CD4-positive, alpha-beta T cell treated with Interleukin-6 for 4 hours (primary cell): ENCODE measurements at regions not wholly inside any gene's neighbourhood (a gene's known extent, or its start where the extent isn't known, plus 50 kb on each side); places are given as distances from the start of the nearest gene placed in this dataset.
"Not testable (repeated sequence)": the region's sequence is repeated elsewhere in the genome, so short reads cannot be mapped to it uniquely, and the experiment has no call there.

Experiments used
- DNase-seq: peaks from one replicate; pipeline ENCODE4 v3.0.0-alpha.2; 2020; ENCODE audit warnings: mixed read lengths

GRCh38 chr5:147084702-147085101, 150.1 kb upstream of the STK32A start:
- no peak for DNase-seq

- DNase-seq = no peak
Measured at GRCh38 chr5:147085409-147085808, 149.4 kb upstream of the STK32A start.

GRCh38 chr5:147092044-147092443, 142.8 kb upstream of the STK32A start:
- no peak for DNase-seq

- DNase-seq = no peak
Measured at GRCh38 chr5:147093138-147093537, 141.7 kb upstream of the STK32A start.

GRCh38 chr5:147095740-147096139, 139.1 kb upstream of the STK32A start:
- no peak for DNase-seq

GRCh38 chr5:147098233-147098790, 136.5 kb upstream of the STK32A start:
- DNase-seq = no peak

GRCh38 chr5:147101659-147102369, 133.0 kb upstream of the STK32A start:
- no peak for DNase-seq

- DNase-seq = no peak
Measured at GRCh38 chr5:147112899-147113298, 121.9 kb upstream of the STK32A start.

- DNase-seq = no peak
Measured at GRCh38 chr5:147113967-147114366, 120.9 kb upstream of the STK32A start.

GRCh38 chr5:147139759-147140158, 95.1 kb upstream of the STK32A start:
- not testable (repeated sequence) for DNase-seq

- no peak for DNase-seq
Measured at GRCh38 chr5:147140558-147140957, 94.3 kb upstream of the STK32A start.

GRCh38 chr5:147141580-147141979, 93.2 kb upstream of the STK32A start:
- DNase-seq = not testable (repeated sequence)

GRCh38 chr5:147143215-147143614, 91.6 kb upstream of the STK32A start:
- DNase-seq = no peak

GRCh38 chr5:147145328-147145727, 89.5 kb upstream of the STK32A start:
- DNase-seq = no peak

- DNase-seq = no peak
Measured at GRCh38 chr5:147148715-147149114, 86.1 kb upstream of the STK32A start.

- no peak for DNase-seq
Measured at GRCh38 chr5:147152086-147152485, 82.7 kb upstream of the STK32A start.

- no peak for DNase-seq
Measured at GRCh38 chr5:147154809-147155208, 80.0 kb upstream of the STK32A start.

GRCh38 chr5:147156012-147156411, 78.8 kb upstream of the STK32A start:
- no peak for DNase-seq

GRCh38 chr5:147160902-147161700, 73.7 kb upstream of the STK32A start:
- DNase-seq = no peak

- no peak for DNase-seq
Measured at GRCh38 chr5:147162740-147163139, 72.1 kb upstream of the STK32A start.

- no peak for DNase-seq
Measured at GRCh38 chr5:147167529-147167928, 67.3 kb upstream of the STK32A start.

- no peak for DNase-seq
Measured at GRCh38 chr5:147168578-147169327, 66.1 kb upstream of the STK32A start.

GRCh38 chr5:147169399-147169798, 65.4 kb upstream of the STK32A start:
- no peak for DNase-seq
